ENCODE measurements at regions not wholly inside any gene's neighbourhood (a gene's known extent, or its start where the extent isn't known, plus 50 kb on each side); places are given as distances from the start of the nearest gene placed in this dataset.

GRCh38 chr16:61580579-61580978 is 455.7 kb downstream of the CDH8 start:
- H3K4me1 ChIP-seq: no peaks in the 10 kb centered on the region
- intact Hi-C loops (cut with DNase I; ENCODE audit: low total_unique reads): no loop called here
- H3K27me3 ChIP-seq: no peaks in the 10 kb centered on the region
- H3K4me3 ChIP-seq: no peak overlapping the region
- no peak for TF ChIP-seq POLR2A (IDR thresholded peaks at IDR 0.05)
- H3K27ac ChIP-seq: no peak overlapping the region
- no peak for DNase-seq
- no peaks in the 10 kb centered on the region for H3K9me3 ChIP-seq
- H3K36me3 ChIP-seq: no peaks in the 10 kb centered on the region

GRCh38 chr16:61579195-61579594 is 457.0 kb downstream of the CDH8 start:
- TF ChIP-seq CTCF (IDR thresholded peaks at IDR 0.05) (no peak), POLR2A (IDR thresholded peaks at IDR 0.05) (no peak)
- intact Hi-C loops (cut with DNase I; ENCODE audit: low total_unique reads): no loop called here
- DNase-seq: no peak
- Histone ChIP-seq H3K4me1 (no peaks in the 10 kb centered on the region), H3K9me3 (no peaks in the 10 kb centered on the region), H3K27ac (no peak overlapping the region), H3K36me3 (no peaks in the 10 kb centered on the region), H3K4me3 (no peak overlapping the region), H3K27me3 (no peaks in the 10 kb centered on the region)

GRCh38 chr16:61576476-61576875 is 459.8 kb downstream of the CDH8 start:
- TF ChIP-seq POLR2A (IDR thresholded peaks at IDR 0.05) (no peak), CTCF (IDR thresholded peaks at IDR 0.05) (no peak)
- DNase-seq: no peak
- Histone ChIP-seq H3K9me3 (no peaks in the 10 kb centered on the region), H3K4me3 (no peak overlapping the region), H3K27ac (no peak overlapping the region), H3K36me3 (no peaks in the 10 kb centered on the region), H3K4me1 (no peaks in the 10 kb centered on the region), H3K27me3 (no peaks in the 10 kb centered on the region)
- intact Hi-C loops (cut with DNase I; ENCODE audit: low total_unique reads): no loop called here

GRCh38 chr16:61575617-61576016 is 460.6 kb downstream of the CDH8 start:
- Histone ChIP-seq H3K9me3 (no peaks in the 10 kb centered on the region), H3K4me1 (no peaks in the 10 kb centered on the region), H3K27ac (no peak overlapping the region), H3K4me3 (no peak overlapping the region), H3K36me3 (no peaks in the 10 kb centered on the region), H3K27me3 (no peaks in the 10 kb centered on the region)
- intact Hi-C loops (cut with DNase I; ENCODE audit: low total_unique reads): no loop called here
- TF ChIP-seq CTCF (IDR thresholded peaks at IDR 0.05) (no peak), POLR2A (IDR thresholded peaks at IDR 0.05) (no peak)
- DNase-seq: no peak

- Histone ChIP-seq H3K9me3 (no peaks in the 10 kb centered on the region), H3K27ac (no peak overlapping the region), H3K4me1 (no peaks in the 10 kb centered on the region), H3K27me3 (no peaks in the 10 kb centered on the region), H3K4me3 (no peak overlapping the region), H3K36me3 (no peaks in the 10 kb centered on the region)
- intact Hi-C loops (cut with DNase I; ENCODE audit: low total_unique reads): no loop called here
- no peak for DNase-seq
- no peak for TF ChIP-seq POLR2A (IDR thresholded peaks at IDR 0.05)
- no peak for TF ChIP-seq CTCF (IDR thresholded peaks at IDR 0.05)
Observed at GRCh38 chr16:61569028-61569427, 467.2 kb downstream of the CDH8 start.

GRCh38 chr16:61564716-61565115 is 471.5 kb downstream of the CDH8 start:
- TF ChIP-seq CTCF (IDR thresholded peaks at IDR 0.05): no peak
- no peak for TF ChIP-seq POLR2A (IDR thresholded peaks at IDR 0.05)
- H3K9me3 ChIP-seq: no peaks in the 10 kb centered on the region
- no peaks in the 10 kb centered on the region for H3K27me3 ChIP-seq
- H3K4me3 ChIP-seq: no peak overlapping the region
- H3K36me3 ChIP-seq: no peaks in the 10 kb centered on the region
- intact Hi-C loops (cut with DNase I; ENCODE audit: low total_unique reads): no loop called here
- no peak for DNase-seq
- no peak overlapping the region for H3K27ac ChIP-seq
- H3K4me1 ChIP-seq: no peaks in the 10 kb centered on the region

Measured in uterus (tissue), 3 donors.